H1 (cell line): ENCODE measurements at regions not wholly inside any gene's neighbourhood (a gene's known extent, or its start where the extent isn't known, plus 50 kb on each side); places are given as distances from the start of the nearest gene placed in this dataset.

Experiments used
- CTCF ChIA-PET: fragments of 300-600 bp; sonication (Branson Sonifier 250); formaldehyde crosslinking; loops from one replicate; lab custom pipeline; 2021; ENCODE audit not compliant: partially characterized antibody; lab: Charles Lee
- POLR2A ChIA-PET: fragments of 300-600 bp; sonication (Branson Sonifier 250); formaldehyde crosslinking; loops from one replicate; lab custom pipeline; 2021; ENCODE audit warnings: inconsistent platforms; ENCODE audit not compliant: partially characterized antibody; lab: Charles Lee
- DNase-seq, 2 experiments: peaks; one replicate each; pipeline versions ENCODE4 v3.0.0 to v3.0.0-alpha.2; 2010 to 2022; ENCODE audit warnings: low spot score in 2 of 2, low read depth in 1 of 2, mixed read lengths in 1 of 2
- FAIRE-seq: peaks from 2 replicates; lab custom pipeline; 2011; peaks lifted over from hg19 to GRCh38; lab: Jason Lieb, UNC
- H2AFZ ChIP-seq: 2 replicates; pipeline ENCODE4 v1.8.1; 2012; ENCODE audit warnings: low read length, inconsistent platforms
- H2AK5ac ChIP-seq: 2 replicates; pipeline ENCODE4 v1.6.1; 2013; ENCODE audit warnings: low read depth, low read length
- H2BK120ac ChIP-seq: replicated peaks from 2 replicates; pipeline ENCODE3; 2013; ENCODE audit warnings: low read depth, low read length, inconsistent platforms
- H2BK12ac ChIP-seq: 2 replicates; pipeline ENCODE4 v1.6.1; 2013; ENCODE audit warnings: low read depth, low read length
- H2BK15ac ChIP-seq: 2 replicates; pipeline ENCODE4 v1.6.1; 2013; ENCODE audit warnings: low read length
- H2BK20ac ChIP-seq: 2 replicates; pipeline ENCODE4 v1.6.1; 2013; ENCODE audit warnings: low read length
- H2BK5ac ChIP-seq: 2 replicates; pipeline ENCODE4 v1.6.1; 2013; ENCODE audit warnings: low read depth, low read length
- H3K14ac ChIP-seq: 2 replicates; pipeline ENCODE4 v1.6.1; 2013; ENCODE audit warnings: inconsistent platforms; ENCODE audit not compliant: insufficient read length
- H3K18ac ChIP-seq: 2 replicates; pipeline ENCODE4 v1.6.1; 2013; ENCODE audit warnings: low read length; ENCODE audit errors: extremely low read depth
- H3K23ac ChIP-seq: 2 replicates; pipeline ENCODE4 v1.6.1; 2013; ENCODE audit warnings: inconsistent platforms; ENCODE audit not compliant: insufficient read length
- H3K23me2 ChIP-seq: 2 replicates; pipeline ENCODE4 v1.6.1; 2013; ENCODE audit warnings: low read depth, low read length
- H3K27ac ChIP-seq: 2 replicates; pipeline ENCODE4 v1.6.1; 2011; ENCODE audit warnings: low read depth, low read length, inconsistent platforms
- H3K27me3 ChIP-seq, 4 experiments: replicated peaks in 1 of 4; 1 replicate in 1 of 4; 2 replicates in 3 of 4; pipeline versions ENCODE4 v1.6.1 to v1.8.1; 2011 to 2013; ENCODE audit warnings: low read length in 3 of 4, mild to moderate bottlenecking in 3 of 4, inconsistent platforms in 2 of 4, mixed read lengths in 2 of 4, moderate library complexity in 1 of 4; ENCODE audit not compliant: control insufficient read depth in 3 of 4, insufficient read depth in 3 of 4; ENCODE audit errors: extremely low read depth in 1 of 4
- H3K36me3 ChIP-seq, 4 experiments: 2 replicates each; pipeline versions ENCODE4 v1.6.1 to v1.8.1; 2011 to 2013; ENCODE audit warnings: mild to moderate bottlenecking in 4 of 4, low read length in 3 of 4, moderate library complexity in 2 of 4, control low read depth in 1 of 4, inconsistent platforms in 1 of 4; ENCODE audit not compliant: insufficient read depth in 4 of 4, control insufficient read depth in 2 of 4
- H3K4ac ChIP-seq: replicated peaks from 2 replicates; pipeline ENCODE3; 2013; ENCODE audit warnings: low read length, low read depth, mixed read lengths, inconsistent platforms; ENCODE audit not compliant: insufficient read length
- H3K4me1 ChIP-seq, 4 experiments: replicated peaks in 1 of 4; 1 replicate in 1 of 4; 2 replicates in 3 of 4; pipeline versions ENCODE4 v1.6.1 to v1.8.1; 2011 to 2013; ENCODE audit warnings: low read length in 3 of 4, inconsistent platforms in 2 of 4, mixed read lengths in 1 of 4; ENCODE audit not compliant: insufficient read depth in 4 of 4, control insufficient read depth in 3 of 4
- H3K4me2 ChIP-seq, 2 experiments: 2 replicates each; pipeline versions ENCODE4 v1.6.1 to v1.8.1; 2011 to 2013; ENCODE audit warnings: low read depth in 2 of 2, low read length in 2 of 2, control low read depth in 1 of 2, inconsistent platforms in 1 of 2, mild to moderate bottlenecking in 1 of 2; ENCODE audit not compliant: insufficient read depth in 1 of 2
- H3K4me3 ChIP-seq, 4 experiments: fragments of 200-600, 300-600 bp in 1 of 4; sonication (generic), shearing (Covaris generic), sonication (Bioruptor Twin) in 1 of 4; 2 replicates each; pipeline versions ENCODE4 v1.5.1 to v1.8.1; 2011 to 2016; ENCODE audit warnings: low read length in 4 of 4, low read depth in 3 of 4, control low read depth in 2 of 4, inconsistent platforms in 2 of 4, mild to moderate bottlenecking in 2 of 4, mixed read lengths in 1 of 4, moderate library complexity in 1 of 4; ENCODE audit not compliant: insufficient read depth in 2 of 4; ENCODE audit errors: extremely low read depth in 1 of 4
- H3K56ac ChIP-seq: replicated peaks from 2 replicates; pipeline ENCODE3; 2013; ENCODE audit warnings: low read depth, mild to moderate bottlenecking, mixed read lengths, low read length, inconsistent platforms; ENCODE audit not compliant: insufficient read length
- H3K79me1 ChIP-seq: 2 replicates; pipeline ENCODE4 v1.6.1; 2013; ENCODE audit warnings: low read depth, low read length, control low read depth
- H3K79me2 ChIP-seq, 2 experiments: 2 replicates each; pipeline versions ENCODE4 v1.6.1 to v1.8.1; 2012 to 2013; ENCODE audit warnings: low read length in 2 of 2, mild to moderate bottlenecking in 2 of 2, inconsistent platforms in 1 of 2; ENCODE audit not compliant: insufficient read depth in 2 of 2, control insufficient read depth in 1 of 2
- H3K9ac ChIP-seq, 4 experiments: replicated peaks in 1 of 4; 1 replicate in 1 of 4; 2 replicates in 3 of 4; pipeline versions ENCODE4 v1.6.1 to v1.8.1; 2011 to 2013; ENCODE audit warnings: low read depth in 3 of 4, low read length in 3 of 4, control low read depth in 2 of 4, mild to moderate bottlenecking in 2 of 4, moderate library complexity in 2 of 4, inconsistent platforms in 1 of 4; ENCODE audit errors: extremely low read depth in 1 of 4
- H3K9me3 ChIP-seq, 2 experiments: 2 replicates each; pipeline versions ENCODE4 v1.6.1 to v1.8.1; 2012 to 2013; ENCODE audit warnings: mild to moderate bottlenecking in 2 of 2, moderate library complexity in 2 of 2, control low read depth in 1 of 2, inconsistent platforms in 1 of 2, low read depth in 1 of 2, low read length in 1 of 2, mixed read lengths in 1 of 2; ENCODE audit not compliant: insufficient read depth in 2 of 2
- H4K20me1 ChIP-seq, 2 experiments: replicated peaks in 1 of 2; 2 replicates each; pipeline versions ENCODE3 to v1.8.1; 2011 to 2013; ENCODE audit warnings: inconsistent platforms in 2 of 2, low read length in 2 of 2, mild to moderate bottlenecking in 1 of 2; ENCODE audit not compliant: insufficient read depth in 2 of 2, control insufficient read depth in 1 of 2
- H4K5ac ChIP-seq: 2 replicates; pipeline ENCODE4 v1.6.1; 2013; ENCODE audit warnings: low read length, low read depth, mixed read lengths, inconsistent platforms; ENCODE audit not compliant: insufficient read length
- H4K8ac ChIP-seq: 2 replicates; pipeline ENCODE4 v1.8.0; 2013; ENCODE audit warnings: mild to moderate bottlenecking, moderate library complexity, low read length, inconsistent platforms; ENCODE audit not compliant: insufficient read depth; ENCODE audit errors: extremely low read depth
- H4K91ac ChIP-seq: replicated peaks from 2 replicates; pipeline ENCODE3; 2013; ENCODE audit warnings: low read length, mixed read lengths, inconsistent platforms; ENCODE audit not compliant: insufficient read length
- CTBP2 ChIP-seq: IDR thresholded peaks from 2 replicates; pipeline ENCODE4 v1.7.0; 2011; ENCODE audit warnings: borderline replicate concordance, mild to moderate bottlenecking, moderate library complexity, mixed read lengths, low read length; ENCODE audit not compliant: insufficient read depth, insufficient read length
- GABPA ChIP-seq: IDR thresholded peaks from 2 replicates; pipeline ENCODE4 v1.6.1; 2011; ENCODE audit warnings: mild to moderate bottlenecking, low read length, moderate library complexity, borderline replicate concordance; ENCODE audit not compliant: insufficient read depth
- MAX ChIP-seq: IDR thresholded peaks from 2 replicates; pipeline ENCODE4 v1.6.1; 2012; ENCODE audit warnings: inconsistent platforms
- POLR2AphosphoS5 ChIP-seq: IDR thresholded peaks from 2 replicates; pipeline ENCODE4 v1.6.1; 2011; ENCODE audit warnings: low read depth, low read length
- SIRT6 ChIP-seq: IDR thresholded peaks from one replicate; pipeline ENCODE4 v1.7.1; 2012; ENCODE audit warnings: low read length, inconsistent platforms
- WGBS, 2 experiments: shearing (Covaris generic) in 1 of 2; methylation state at CpG; one replicate each; pipeline versions ENCODE4 v1.1.6 to v1.1.7; 2013 to 2015; ENCODE audit warnings: low lambda C conversion rate in 2 of 2, mixed read lengths in 2 of 2, inconsistent platforms in 1 of 2, low coverage in 1 of 2, missing lambda C conversion rate in 1 of 2; ENCODE audit not compliant: insufficient replicate concordance in 2 of 2, insufficient coverage in 1 of 2, insufficient read length in 1 of 2; ENCODE audit errors: extremely low coverage in 1 of 2, missing lambda C conversion rate in 1 of 2; 5-methylcytosine and 5-hydroxymethylcytosine counted together

- Histone ChIP-seq H4K5ac (no peak overlapping the region), H3K27ac (no peak overlapping the region), H3K36me3 (no peaks in the 10 kb centered on the region), H3K23me2 (no peaks in the 10 kb centered on the region), H3K23ac (no peak overlapping the region), H2BK120ac (no peak overlapping the region), H3K14ac (no peak overlapping the region), H3K9ac (no peak overlapping the region), H2BK15ac (no peak overlapping the region), H2BK5ac (no peak overlapping the region), H2AFZ (no peak overlapping the region), H3K56ac (no peak overlapping the region), H4K91ac (no peak overlapping the region), H3K4ac (no peak overlapping the region), H2BK20ac (no peak overlapping the region), H3K9me3 (no peaks in the 10 kb centered on the region), H3K4me3 (no peak overlapping the region), H3K4me1 (no peaks in the 10 kb centered on the region), H3K18ac (no peak overlapping the region), H3K27me3 (no peaks in the 10 kb centered on the region), H3K79me1 (no peaks in the 10 kb centered on the region), H2BK12ac (no peak overlapping the region), H3K79me2 (no peaks in the 10 kb centered on the region), H3K4me2 (no peak overlapping the region), H4K20me1 (no peaks in the 10 kb centered on the region), H4K8ac (no peak overlapping the region), H2AK5ac (no peak overlapping the region)
- ChIA-PET POLR2A (no interaction called here), CTCF (interaction anchor here (1.6 to 3.5 kb wide), 3 partner anchors 10 to 205 kb away, joined by 8 to 27 read pairs (median 11); no protein-coding TSS in a partner anchor)
- TF ChIP-seq POLR2AphosphoS5: no peak
- no peak for TF ChIP-seq GABPA
- no peak for TF ChIP-seq SIRT6
- TF ChIP-seq CTBP2: no peak
- no peak for TF ChIP-seq MAX
- 97% methylated on average over 2 of the region's 2 CpGs; no CpG with 5 or more reads in 1 of the 2 experiments for WGBS, 2 experiments
- no peak for DNase-seq
- FAIRE-seq: no peak
Measured at GRCh38 chr15:81471151-81471550, 97.1 kb upstream of the TMC3 start.
